Left ventricle myocardium inferior (tissue), 1 donor: ENCODE measurements at regions not wholly inside any gene's neighbourhood (a gene's known extent, or its start where the extent isn't known, plus 50 kb on each side); places are given as distances from the start of the nearest gene placed in this dataset.

Experiments used
- DNase-seq: peaks from one replicate; pipeline ENCODE4 v3.0.0-alpha.2; 2020
- H3K27ac ChIP-seq: fragments of 200-600 bp; replicated peaks from 2 replicates; pipeline ENCODE4 v1.8.0; 2021
- H3K27me3 ChIP-seq: fragments of 200-600 bp; 2 replicates; pipeline ENCODE4 v1.8.0; 2021; ENCODE audit warnings: low read depth
- H3K36me3 ChIP-seq: fragments of 200-600 bp; 2 replicates; pipeline ENCODE4 v1.8.0; 2021
- H3K4me1 ChIP-seq: fragments of 200-600 bp; 2 replicates; pipeline ENCODE4 v1.8.0; 2021
- H3K4me3 ChIP-seq: fragments of 200-600 bp; 2 replicates; pipeline ENCODE4 v1.8.0; 2021; ENCODE audit warnings: mild to moderate bottlenecking, moderate library complexity
- H3K9me3 ChIP-seq: fragments of 200-600 bp; replicated peaks from 2 replicates; pipeline ENCODE4 v1.8.0; 2021
- CTCF ChIP-seq: fragments of 200-600 bp; IDR thresholded peaks from 2 replicates; pipeline ENCODE4 v1.8.0; 2021; ENCODE audit warnings: antibody characterized with exemption, mild to moderate bottlenecking, borderline replicate concordance
- intact Hi-C: fragments of 100-400 bp; cut with micrococcal nuclease; formaldehyde crosslinking; loops from one replicate; pipeline ENCODE4 v1.11.0; 2022
- donor health status: DM: no; HTN: yes; CAD: no; lungs with severe emphysema.

DNA sequence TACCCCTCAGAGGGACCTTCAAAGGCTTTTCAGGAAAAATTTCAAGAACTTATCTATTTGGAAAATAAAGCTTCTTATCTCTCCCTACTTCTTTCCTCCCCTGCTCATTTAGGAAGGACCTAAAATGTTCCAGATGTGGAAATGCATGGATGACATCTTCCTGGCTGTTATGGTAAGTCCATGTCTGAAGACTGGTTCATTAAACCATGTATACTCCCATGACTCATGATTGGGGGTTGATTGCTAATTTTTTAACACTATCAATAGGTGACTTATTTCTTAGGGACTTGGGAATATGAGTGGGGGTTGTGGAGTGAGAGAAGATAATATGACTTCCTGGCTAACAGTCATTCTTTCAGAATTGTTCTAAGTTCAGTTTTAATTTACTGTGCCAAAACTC, 104.0 kb upstream of the PARD3B start:
- Histone ChIP-seq H3K4me3 (no peak overlapping the region), H3K36me3 (no peaks in the 10 kb centered on the region), H3K4me1 (no peaks in the 10 kb centered on the region), H3K9me3 (peaks cover 30% of the 10 kb centered on the region), H3K27me3 (no peaks in the 10 kb centered on the region), H3K27ac (no peak overlapping the region)
- DNase-seq = no peak
- intact Hi-C loops = no loop called here
- no peak for TF ChIP-seq CTCF

DNA sequence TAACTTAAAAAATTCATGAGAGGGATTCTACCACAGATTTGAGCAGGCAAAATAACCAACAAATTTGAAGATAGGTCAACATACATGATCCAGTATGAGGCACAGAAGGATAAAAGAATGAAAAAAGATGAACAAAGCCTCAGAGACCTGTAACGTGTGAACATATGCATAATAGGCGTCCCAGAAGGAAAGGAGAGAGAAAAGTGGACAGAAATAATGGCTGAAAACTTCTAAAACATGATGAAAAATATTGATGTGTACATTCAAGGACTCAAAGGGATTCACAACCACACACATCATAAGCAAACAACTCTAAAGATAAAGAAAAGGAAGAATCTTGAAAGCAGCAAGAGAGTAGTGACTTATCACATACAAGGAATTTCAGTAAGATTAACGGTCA, 100.1 kb upstream of the PARD3B start:
- no peak for DNase-seq
- no peaks in the 10 kb centered on the region for H3K27me3 ChIP-seq
- peaks cover 34% of the 10 kb centered on the region for H3K9me3 ChIP-seq
- H3K4me1 ChIP-seq = no peaks in the 10 kb centered on the region
- intact Hi-C loops = no loop called here
- no peak for TF ChIP-seq CTCF
- no peak overlapping the region for H3K4me3 ChIP-seq
- no peak overlapping the region for H3K27ac ChIP-seq
- H3K36me3 ChIP-seq = no peaks in the 10 kb centered on the region

- intact Hi-C loops = no loop called here
- Histone ChIP-seq H3K27me3 (no peaks in the 10 kb centered on the region), H3K27ac (no peak overlapping the region), H3K9me3 (peaks cover 28% of the 10 kb centered on the region), H3K4me3 (no peak overlapping the region), H3K4me1 (peaks cover 10% of the 10 kb centered on the region), H3K36me3 (no peaks in the 10 kb centered on the region)
- TF ChIP-seq CTCF = no peak
- no peak for DNase-seq
Observed at GRCh38 chr2:204447722-204448121, 97.6 kb upstream of the PARD3B start.

DNA sequence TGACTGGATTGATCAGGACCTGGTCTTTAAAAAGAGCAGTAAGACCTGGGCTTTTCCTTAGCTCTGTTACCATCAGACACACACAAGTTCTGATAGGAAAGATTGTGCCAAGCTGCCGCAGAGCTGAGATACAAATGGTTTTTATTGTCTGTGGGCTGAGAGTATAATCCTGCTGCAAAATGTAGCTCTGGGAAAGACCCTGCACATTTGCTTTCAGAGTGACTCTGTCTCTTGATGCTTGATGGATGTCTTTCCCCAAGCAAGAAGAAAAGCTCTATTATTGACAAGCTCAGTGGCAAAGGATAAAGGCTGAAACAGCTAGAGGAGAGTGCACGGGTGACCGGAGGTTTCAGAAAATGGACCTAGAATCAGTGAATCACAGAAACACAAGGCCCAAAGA, 95.3 kb upstream of the PARD3B start:
- no peak for DNase-seq
- TF ChIP-seq CTCF = no peak
- intact Hi-C loops = no loop called here
- Histone ChIP-seq H3K4me1 (peaks cover 30% of the 10 kb centered on the region), H3K27ac (no peak overlapping the region), H3K9me3 (peaks cover 20% of the 10 kb centered on the region), H3K36me3 (no peaks in the 10 kb centered on the region), H3K4me3 (no peak overlapping the region), H3K27me3 (no peaks in the 10 kb centered on the region)

GRCh38 chr2:204451766-204452165, 93.5 kb upstream of the PARD3B start:
- TF ChIP-seq CTCF = no peak
- Histone ChIP-seq H3K27me3 (no peaks in the 10 kb centered on the region), H3K9me3 (peaks cover 5% of the 10 kb centered on the region), H3K27ac (peak overlapping the region; percentile 63), H3K4me1 (peaks cover 30% of the 10 kb centered on the region), H3K4me3 (no peak overlapping the region), H3K36me3 (no peaks in the 10 kb centered on the region)
- intact Hi-C loops = no loop called here
- DNase-seq = no peak
